ENCODE measurements at regions not wholly inside any gene's neighbourhood (a gene's known extent, or its start where the extent isn't known, plus 50 kb on each side); places are given as distances from the start of the nearest gene placed in this dataset.

GRCh38 chr10:130497056-130498010 is 361.1 kb downstream of the GLRX3 start:
- no peak overlapping the region for H3K9ac ChIP-seq (ENCODE audit: low read depth, low read length)
- TF ChIP-seq MXI1 (IDR thresholded peaks at IDR 0.05; ENCODE audit: borderline replicate concordance, low read depth, low read length) (no peak), MAZ (IDR thresholded peaks at IDR 0.05; ENCODE audit: borderline replicate concordance, low read depth, low read length) (no peak), CTCF (conservative IDR thresholded peaks at IDR 0.05; ENCODE audit: low read depth, low read length) (no peak), BHLHE40 (IDR thresholded peaks at IDR 0.05; ENCODE audit: low read depth, low read length) (no peak), RAD21 (IDR thresholded peaks at IDR 0.05; ENCODE audit: low read length) (no peak), USF2 (IDR thresholded peaks at IDR 0.05; ENCODE audit: low read depth, low read length) (no peak)
- in situ Hi-C loops (cut with MboI; ENCODE audit: low sequenced_read_pairs): no loop called here
- dilution Hi-C loops (cut with HindIII; ENCODE audit: low sequenced_read_pairs, unreplicated experiment): no loop called here
- no peak overlapping the region for H4K91ac ChIP-seq (ENCODE audit: insufficient read depth, low read depth, low read length)
- CTCF ChIA-PET: no interaction called here
- H2AK5ac ChIP-seq (ENCODE audit: low read depth, low read length): no peak overlapping the region
- H4K5ac ChIP-seq (ENCODE audit: low read depth, low read length): no peak overlapping the region
- H3K27ac ChIP-seq (ENCODE audit: insufficient read depth, low read length): no peak overlapping the region
- no peak overlapping the region for H3K23ac ChIP-seq (ENCODE audit: low read depth, low read length)
- H2BK20ac ChIP-seq (ENCODE audit: low read depth, low read length): no peak overlapping the region
- no peaks in the 10 kb centered on the region for H4K20me1 ChIP-seq (ENCODE audit: insufficient read depth, low read length)
- no peak overlapping the region for H3K4ac ChIP-seq (ENCODE audit: low read depth, low read length)
- BruUV-seq (replicated peaks): no TSS peak
- no peak overlapping the region for H2BK5ac ChIP-seq (ENCODE audit: low read depth, low read length, poor library complexity, severe bottlenecking)
- intact Hi-C loops (cut with micrococcal nuclease): no loop called here
- peaks cover 58% of the 10 kb centered on the region for H3K9me3 ChIP-seq (ENCODE audit: control insufficient read depth, insufficient read depth, low read length)
- no peak overlapping the region for H4K8ac ChIP-seq (ENCODE audit: low read depth in 2 of 2, low read length in 2 of 2)
- no peaks in the 10 kb centered on the region for H3K9me1 ChIP-seq (ENCODE audit: insufficient read depth, low read length)
- H2AFZ ChIP-seq (replicated peaks; ENCODE audit: low read length, poor library complexity): no peak overlapping the region
- no peaks in the 10 kb centered on the region for H3K79me1 ChIP-seq (ENCODE audit: low read depth in 1 of 2, low read length in 2 of 2)
- ATAC-seq (ENCODE audit: low read depth) (no peak), DNase-seq (no peak)
- H3K36me3 ChIP-seq (ENCODE audit: control insufficient read depth, insufficient read depth, low read length): no peaks in the 10 kb centered on the region
- H2BK120ac ChIP-seq (ENCODE audit: low read depth, low read length): no peak overlapping the region
- no peak overlapping the region for H3K18ac ChIP-seq (ENCODE audit: low read depth, low read length)
- H3K14ac ChIP-seq (replicated peaks; ENCODE audit: low read depth, low read length): no peak overlapping the region
- no peak overlapping the region for H2BK15ac ChIP-seq (ENCODE audit: low read depth, low read length)
- no peak overlapping the region for H3K4me3 ChIP-seq (ENCODE audit: insufficient read depth, low read depth, low read length)
- 54% methylated on average over 13 of the region's 21 CpGs; no CpG with 5 or more reads in 1 of the 2 experiments for WGBS, 2 experiments (ENCODE audit: extremely low coverage in 2 of 2, insufficient read length in 1 of 2)
- no peaks in the 10 kb centered on the region for H3K4me1 ChIP-seq (ENCODE audit: control insufficient read depth, insufficient read depth, low read length)
- no peak overlapping the region for H2AK9ac ChIP-seq (replicated peaks; ENCODE audit: low read depth, low read length, poor library complexity)
- POLR2A ChIA-PET (ENCODE audit: unreplicated experiment): no interaction called here
- H3K4me2 ChIP-seq (ENCODE audit: low read depth, low read length): no peak overlapping the region
- no peaks in the 10 kb centered on the region for H3K27me3 ChIP-seq (ENCODE audit: control insufficient read depth, insufficient read depth, low read length)
- no peak overlapping the region for H3K56ac ChIP-seq (ENCODE audit: extremely low read depth, insufficient read depth, low read length)
